HG03565 (cell line): ENCODE measurements at regions not wholly inside any gene's neighbourhood (a gene's known extent, or its start where the extent isn't known, plus 50 kb on each side); places are given as distances from the start of the nearest gene placed in this dataset.
"Not testable (repeated sequence)": the region's sequence is repeated elsewhere in the genome, so short reads cannot be mapped to it uniquely, and the experiment has no call there.

ENCODE experiments used
- ATAC-seq: cut with Tn5 transposase; IDR thresholded peaks from one replicate; pipeline ENCODE4 v1.9.1; 2021; ENCODE audit warnings: mild to moderate bottlenecking, moderate library complexity; ENCODE audit not compliant: unreplicated experiment

DNA sequence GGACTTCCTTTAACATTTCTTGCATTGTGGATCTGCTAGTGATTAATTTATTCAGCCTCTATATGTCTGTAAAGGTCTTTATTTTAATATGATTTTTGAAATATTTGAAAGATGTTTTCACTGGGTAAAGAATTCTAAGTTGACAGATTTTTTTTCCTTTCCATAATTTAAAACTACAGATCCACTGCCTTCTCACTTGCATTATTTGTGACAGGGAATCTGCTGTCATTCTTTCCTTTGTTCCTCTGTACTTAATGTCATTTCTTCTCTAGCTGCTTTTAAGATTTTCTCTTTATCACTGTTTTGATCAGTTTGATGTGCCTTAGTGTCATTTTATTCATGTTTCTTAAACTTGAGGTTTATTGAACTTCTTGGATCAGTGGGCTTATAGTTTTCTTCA, 159.9 kb downstream of the CYB561 start:
- no peak for ATAC-seq

DNA sequence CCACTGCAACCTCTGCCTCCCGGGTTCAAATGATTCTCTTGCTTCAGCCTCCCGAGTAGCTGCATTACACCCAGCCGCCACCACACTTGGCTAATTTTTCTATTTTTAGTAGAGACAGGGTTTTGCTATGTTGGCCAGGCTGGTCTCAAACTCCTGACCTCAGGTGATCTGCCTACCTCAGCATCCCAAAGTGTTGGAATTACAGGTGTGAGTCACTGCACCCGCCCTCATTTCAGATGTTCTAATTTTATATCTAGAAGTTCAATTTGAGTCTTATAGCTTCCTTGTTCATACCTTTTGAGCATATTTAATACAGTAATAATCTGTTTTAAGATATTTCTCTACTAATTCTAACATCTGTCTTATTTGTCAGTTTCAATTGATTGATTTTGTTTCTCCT, 159.1 kb downstream of the CYB561 start:
- ATAC-seq = not testable (repeated sequence)

DNA sequence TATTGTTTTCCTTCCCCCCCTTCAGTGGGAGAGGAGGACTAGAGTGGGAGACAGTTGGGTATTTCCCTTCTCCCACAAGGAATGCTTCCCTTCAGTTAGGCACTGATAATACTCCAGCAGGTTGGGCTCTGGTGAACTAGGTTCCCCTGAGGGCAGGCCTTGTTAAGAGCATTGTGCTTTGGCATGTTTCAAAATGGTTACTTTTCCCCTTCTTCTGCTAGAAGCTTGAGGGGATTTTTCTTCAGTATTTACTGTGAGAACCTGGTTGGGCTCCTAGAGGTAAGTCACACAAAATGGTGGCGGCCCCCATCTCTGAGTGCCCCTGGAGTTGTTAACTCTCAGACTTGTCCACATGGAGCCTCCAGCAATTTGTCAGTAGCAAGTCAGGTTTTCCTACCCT, 156.2 kb downstream of the CYB561 start:
- ATAC-seq = no peak

DNA sequence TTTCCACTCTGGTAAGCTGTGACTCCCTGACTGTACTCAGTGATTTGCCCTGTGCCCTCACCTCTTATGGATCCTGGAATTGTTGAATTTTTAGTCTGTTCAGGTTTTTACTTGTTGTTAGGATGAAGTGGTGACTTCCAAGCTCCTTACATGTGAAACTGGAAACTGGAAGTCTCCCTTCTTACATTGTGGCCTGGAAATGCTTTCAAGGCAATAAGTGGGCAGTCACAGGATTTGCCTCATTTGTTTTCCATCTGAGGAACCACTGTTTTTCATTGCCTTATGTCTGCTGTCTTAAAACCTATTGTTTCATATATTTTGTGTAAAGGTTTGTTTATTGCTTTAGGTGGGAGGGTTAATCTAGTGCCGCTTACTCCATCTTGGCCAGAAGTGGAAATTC, 155.8 kb downstream of the CYB561 start:
- no peak for ATAC-seq

DNA sequence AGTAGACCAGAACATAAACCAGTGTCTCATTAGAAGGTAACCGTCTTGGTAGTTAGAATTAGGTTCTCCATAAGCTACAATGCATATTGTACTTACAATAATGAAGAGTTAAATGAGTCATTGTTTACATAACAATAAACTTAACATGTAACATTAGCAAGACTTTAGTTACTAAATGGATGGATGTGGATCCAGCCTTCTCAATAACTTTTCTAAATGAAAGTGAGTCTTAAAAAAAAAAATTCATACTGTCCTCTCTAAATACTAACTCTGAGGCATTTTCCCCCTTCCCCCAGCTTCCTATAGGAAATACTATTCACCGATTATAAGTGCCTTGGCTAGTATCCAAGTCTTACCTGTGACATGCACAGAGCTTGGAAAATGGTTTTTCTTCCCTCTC, 155.3 kb downstream of the CYB561 start:
- ATAC-seq = no peak

DNA sequence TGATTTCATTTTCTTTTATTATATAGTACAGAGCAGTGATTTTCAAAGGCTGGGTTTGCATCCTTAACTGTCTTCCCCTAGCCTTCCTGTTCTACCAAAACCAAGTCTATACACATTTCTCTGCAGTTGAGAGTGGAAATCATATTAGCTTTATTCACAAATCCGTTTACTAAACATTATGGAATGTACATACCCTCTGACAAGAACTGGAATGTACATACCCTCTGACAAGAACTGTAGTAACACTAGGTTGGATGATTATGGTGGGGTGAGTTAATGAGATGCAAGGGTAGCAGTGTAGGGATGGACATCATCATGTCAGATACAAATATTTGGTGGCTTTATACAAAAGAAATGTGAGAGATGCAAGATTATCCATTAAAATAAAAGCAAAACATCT, 154.8 kb downstream of the CYB561 start:
- no peak for ATAC-seq

DNA sequence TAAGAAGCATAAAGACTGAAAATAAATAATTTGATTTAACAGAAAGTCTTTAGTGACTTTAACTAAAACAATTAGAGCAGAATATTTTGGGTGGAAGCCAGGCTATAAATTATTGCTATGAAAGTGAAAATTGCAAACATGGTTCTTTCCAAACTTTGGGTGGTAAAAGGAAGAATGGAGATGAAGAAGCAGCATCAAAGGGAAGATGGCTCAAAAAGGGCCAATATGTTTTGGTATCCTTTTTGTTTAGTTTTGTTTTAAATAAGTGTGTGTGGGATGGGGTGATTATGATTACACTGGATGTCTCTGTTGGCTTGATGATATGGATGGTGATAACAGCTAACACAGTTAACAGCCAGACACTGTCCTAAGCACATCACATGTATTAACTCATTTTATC, 153.7 kb downstream of the CYB561 start:
- ATAC-seq = no peak

DNA sequence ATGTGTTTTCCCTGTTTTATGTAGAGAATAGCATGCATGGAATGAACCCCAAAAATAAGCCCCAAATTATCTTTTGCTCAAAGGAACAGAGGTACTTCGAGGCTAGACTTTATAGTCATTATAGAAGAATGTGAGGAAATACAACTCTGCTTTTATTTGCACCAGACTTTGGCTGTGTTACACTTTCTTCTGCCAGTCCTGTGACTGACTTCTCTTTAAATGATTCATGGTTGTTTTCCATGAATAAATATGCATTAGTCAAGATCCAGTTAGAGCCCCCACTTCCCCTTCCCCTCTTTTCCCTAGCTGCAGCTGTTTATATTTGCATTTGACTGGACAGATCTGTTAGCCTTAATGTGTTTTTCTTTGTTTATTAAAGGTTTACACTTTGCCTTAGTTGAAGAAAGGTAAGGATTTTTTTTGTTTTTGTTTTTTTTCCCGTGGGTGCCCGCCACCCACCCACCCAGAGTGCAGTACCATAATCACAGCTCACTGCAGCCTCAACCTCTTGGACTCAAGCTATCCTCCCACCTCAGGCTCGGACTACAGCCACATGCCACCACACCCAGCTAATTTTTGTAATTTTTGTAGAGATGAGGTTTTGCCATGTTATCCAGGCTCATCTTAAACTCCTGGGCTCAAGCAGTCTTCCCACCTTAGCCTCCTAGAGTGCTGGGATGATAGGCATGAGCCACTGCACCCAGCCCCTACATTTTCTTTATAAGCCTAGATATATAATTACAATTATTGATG, 152.6 kb downstream of the CYB561 start:
- no peak for ATAC-seq

DNA sequence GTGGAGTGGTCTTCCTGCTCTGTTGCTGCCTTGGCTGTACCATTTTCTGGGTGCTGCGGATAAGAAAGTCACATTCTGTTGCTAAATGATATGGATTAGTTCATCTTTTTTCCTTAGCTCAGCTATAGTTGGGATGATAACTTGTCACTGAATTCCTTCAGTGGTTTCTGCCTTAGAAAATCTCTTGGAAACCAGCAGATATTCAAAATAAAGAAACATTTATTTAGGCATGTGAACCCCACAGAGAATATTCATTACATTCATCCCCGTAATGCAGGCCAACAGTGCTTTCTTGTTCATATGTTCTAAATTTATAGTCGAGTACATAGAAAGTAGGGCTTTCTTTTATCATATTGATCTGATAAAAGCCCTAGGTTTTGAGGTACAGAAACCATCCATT, 151.3 kb downstream of the CYB561 start:
- no peak for ATAC-seq

DNA sequence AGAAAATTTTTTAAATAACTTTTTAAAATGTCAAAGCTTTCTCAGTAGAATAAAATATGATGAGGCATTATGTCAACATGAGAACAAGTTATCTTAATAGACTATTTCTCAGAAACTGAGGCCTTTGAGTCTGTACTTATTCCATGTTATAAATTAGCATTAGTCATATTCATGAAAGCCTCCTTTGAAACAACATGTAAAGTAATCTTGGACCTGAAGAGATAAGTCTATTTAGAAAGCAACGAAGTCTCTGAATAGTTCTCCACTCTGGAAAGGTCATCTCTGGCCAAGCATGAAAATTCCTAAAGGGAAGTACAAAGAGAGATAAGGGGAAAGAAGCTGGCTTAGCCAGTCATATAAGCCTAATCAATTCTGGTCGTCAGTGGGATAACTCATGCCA, 150.8 kb downstream of the CYB561 start:
- ATAC-seq = no peak

DNA sequence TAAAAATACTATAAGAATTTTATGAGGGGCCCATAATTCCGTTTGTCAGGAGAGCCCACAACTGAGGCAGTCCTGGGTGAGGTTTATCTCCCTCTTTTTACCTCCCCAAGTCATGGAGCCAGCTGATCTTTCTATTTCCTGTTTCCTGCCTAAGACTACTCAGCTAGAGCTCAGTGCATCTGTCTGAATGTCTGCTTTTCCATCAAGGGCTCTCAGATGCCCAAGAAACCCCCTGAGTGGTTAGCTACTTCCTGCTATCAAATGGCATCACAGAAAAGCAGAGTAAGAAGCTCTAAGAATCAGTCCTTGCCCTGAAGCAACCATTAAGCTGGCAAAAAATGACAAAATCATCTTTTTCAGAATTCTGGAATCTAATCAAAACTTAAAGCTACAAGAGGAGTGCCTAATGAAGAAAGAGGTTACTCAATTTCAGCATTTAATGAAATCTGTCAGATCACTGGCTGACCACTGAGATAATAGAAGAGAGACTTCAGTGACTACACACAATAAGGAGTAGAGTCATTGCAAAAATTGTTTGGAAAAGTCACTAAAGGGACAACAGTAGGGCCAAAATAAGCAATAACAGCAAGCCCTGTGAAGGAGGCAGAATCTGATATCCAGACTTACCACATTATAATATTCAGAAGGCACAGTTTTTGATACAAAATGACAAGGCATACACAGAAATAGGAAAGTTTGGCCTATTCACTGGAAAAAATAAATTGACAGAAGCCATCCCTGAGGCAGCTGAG, 150.1 kb downstream of the CYB561 start:
- ATAC-seq = no peak

DNA sequence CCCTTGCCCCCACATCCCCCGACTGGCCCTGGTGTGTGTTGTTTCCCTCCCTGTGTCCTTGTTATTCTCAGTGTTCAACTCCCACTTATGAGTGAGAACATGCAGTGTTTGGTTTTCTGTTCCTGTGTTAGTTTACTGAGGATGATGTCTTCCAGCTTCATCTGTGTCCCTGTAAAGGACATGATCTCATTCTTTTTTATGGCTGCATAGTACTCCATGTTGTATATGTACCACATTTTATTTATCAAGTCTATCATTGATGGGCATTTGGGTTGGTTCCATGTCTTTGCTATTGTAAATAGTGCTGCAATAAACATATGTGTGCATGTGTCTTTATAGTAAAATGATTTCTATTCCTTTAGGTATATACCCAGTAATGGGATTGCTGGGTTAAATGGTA, 147.2 kb downstream of the CYB561 start:
- not testable (repeated sequence) for ATAC-seq

DNA sequence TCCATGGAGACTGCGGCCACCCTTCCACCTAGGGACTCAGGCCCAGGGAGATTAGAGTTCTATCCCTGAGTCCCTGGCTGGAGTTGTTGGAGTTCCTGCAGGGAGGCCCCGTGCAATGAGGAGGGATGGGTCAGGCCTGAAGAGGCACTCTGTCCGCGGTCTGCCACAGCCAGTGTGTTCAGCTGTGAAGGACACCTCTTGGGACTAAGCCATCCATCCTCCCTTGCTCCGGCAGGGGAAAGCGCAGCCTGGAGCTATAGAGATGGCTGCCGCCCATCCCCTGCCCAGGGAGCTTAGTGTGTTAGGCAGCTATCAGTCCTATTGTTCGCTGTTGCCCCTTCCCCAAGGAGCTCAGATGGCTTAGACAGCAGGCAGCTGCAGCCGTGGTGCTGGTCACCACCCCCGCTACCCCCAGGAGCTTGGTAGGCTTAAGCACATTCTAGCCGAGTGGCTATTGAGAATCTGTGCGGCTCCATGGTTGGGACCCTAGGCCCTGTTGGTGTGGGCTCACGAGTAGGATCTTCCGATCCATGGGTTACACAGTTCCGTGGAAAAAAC, 141.3 kb downstream of the CYB561 start:
- no peak for ATAC-seq

DNA sequence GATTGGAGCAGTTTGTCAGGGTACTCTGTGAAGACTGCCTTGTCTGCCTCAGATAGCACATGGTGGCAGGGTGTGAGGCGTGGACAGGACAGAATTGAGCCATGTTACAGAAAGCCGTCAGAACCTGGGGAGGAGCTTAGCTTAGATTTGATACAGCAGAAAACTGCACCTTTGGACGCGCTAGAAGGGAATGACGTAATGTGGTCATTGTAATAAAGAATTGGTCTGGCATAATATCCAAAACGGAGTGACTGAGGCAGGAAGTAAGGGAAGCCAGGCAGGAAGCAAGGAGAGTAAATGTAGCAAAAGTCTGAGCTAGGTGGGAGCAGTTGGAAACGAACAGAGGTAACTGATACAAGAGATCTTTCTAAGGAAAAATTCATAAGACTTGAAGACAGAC, 140.2 kb downstream of the CYB561 start:
- no peak for ATAC-seq

DNA sequence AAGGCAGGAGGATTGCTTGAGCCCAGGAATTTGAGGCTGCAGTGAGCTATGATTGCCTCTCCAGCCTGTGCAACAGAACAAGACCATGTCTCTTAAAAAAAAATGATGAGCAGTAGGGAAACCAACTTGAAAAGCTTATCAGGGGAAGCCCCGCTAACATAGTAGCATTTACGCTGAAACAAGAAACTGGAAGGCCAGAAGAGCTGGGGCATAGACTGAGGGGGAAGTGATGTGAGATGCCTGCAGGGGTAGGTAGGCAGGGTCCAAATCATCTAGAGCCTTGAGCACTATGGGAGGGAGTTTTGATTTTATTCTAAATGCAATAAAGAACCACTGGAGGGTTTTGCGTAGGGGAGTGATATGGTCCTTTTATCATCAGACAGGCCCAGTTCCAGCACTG, 139.3 kb downstream of the CYB561 start:
- ATAC-seq = no peak

DNA sequence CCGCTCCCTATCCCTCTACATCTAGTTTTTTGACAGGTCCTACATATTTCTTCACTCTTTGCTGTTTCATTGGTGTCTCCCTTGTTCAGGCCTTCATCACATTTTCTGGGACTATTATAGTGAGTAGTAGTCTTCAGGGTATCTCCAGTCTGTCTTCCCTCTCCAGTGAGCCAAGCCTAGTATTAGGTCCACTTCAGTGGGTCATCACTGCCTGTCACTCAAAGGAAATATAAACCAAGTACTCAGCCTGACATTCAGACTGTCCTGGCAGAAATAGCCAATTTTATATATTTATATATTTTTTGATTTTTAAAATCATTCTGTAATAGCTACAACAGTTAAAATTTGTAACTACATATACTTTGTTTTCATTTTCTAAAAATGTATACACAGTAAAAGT, 137.8 kb downstream of the CYB561 start:
- no peak for ATAC-seq

DNA sequence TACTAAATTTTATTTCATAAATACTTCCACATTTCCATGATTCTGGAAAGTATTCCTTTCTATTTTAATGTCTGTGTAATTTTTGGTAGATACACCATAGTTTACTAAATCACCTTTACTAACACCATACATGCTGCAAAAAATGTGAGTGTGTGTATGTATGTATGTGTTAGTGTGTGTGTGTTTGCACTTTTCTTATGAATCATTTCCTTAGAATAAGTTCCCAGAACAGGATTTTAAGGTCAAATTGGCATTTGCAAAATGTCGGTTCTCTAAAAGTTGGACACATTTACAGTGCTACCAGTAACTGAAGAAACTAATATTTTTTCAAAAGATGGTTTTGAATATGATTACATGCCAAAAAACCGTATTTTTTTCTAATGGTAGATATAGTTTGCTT, 137.1 kb downstream of the CYB561 start:
- no peak for ATAC-seq

DNA sequence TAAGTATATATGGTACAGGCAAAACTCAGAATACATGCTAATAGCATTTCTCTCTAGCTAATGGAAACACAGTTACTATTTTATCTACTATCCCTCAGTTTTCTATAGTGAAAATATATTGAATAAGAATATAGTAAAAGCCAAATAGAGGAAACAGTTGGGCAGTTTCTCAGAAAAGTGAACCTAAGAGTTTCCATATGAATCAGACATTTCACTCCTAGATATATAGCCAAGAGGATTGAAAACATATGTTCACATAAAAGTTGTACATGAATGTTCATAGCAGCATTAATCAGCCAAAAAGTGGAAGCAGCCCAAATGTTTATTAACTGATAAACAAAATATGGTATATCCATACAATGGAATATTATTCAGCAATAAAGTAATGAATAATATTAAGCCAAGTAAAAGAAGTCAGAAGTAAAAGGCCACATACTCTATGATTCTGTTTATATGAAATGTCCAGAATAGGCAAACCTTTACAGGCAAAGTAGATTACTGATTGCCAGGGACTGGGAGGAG, 134.6 kb downstream of the CYB561 start:
- ATAC-seq = no peak

DNA sequence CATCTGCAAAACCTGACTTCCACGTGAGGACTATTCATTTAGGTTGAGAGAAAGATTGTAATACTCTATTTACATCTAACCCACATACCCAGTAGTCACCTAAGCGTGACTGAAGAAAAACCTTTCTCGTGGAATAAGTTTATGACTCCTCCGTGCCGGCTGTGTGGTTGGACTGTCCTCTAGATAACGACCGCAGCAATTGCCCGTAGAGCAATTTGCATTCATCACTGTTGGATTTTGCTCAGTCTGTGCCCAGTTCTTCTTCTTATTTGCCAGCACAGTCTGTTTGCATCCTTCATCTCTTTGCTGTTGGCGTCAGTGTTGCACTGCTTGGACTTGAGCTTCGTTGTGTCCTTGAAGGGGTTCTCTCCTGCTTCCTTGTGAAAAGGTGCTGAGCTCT, 131.3 kb downstream of the CYB561 start:
- ATAC-seq = no peak

DNA sequence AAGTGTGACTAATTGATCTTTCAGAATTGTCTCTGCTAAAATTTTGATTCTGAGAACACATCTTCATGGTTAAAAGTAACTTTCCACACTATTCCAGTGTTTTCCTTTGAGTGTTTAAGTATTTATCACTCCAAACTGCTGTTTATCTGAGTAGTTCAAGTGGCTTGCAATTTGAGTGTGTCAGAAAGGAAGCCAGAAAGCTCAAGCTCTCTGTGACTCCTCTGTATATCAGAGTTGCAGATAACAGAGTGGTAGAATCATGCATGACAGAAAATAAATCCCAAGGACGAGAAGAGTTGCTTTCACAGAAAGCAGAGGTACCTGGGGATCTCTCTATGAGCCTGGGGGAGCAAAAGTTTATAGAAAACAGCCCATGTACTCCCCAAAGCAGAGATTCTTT, 130.0 kb downstream of the CYB561 start:
- no peak for ATAC-seq

DNA sequence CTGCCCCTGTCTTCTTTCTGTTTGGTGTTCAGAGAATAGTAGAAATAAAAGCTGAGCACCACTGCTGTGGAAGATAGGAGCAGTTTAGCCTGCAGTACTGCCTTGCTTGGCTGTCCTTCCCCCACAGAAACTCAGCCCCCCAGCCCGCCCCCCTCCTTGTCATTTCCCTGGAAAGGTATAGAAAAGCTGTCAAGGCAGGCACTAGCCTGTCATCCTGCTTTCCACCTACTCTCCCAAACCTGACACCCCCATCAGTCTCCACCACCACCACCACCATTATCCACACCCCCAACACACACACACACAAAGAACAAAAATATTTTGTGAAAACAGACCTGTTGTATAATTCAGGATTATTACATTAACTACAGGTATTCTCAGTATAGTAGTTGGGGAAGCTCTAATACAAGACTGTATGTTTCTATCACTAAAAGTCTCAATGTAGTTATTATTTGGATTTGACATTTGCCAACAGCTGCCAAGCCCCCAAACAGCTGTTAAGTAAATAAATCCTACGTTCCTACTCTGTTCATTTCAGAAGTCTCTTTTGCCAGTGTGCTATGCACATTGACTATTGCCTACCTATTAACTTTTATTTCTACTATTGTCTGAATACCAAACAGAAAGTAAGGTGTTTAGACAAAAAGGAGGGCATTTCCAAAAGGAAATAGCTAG, 128.8 kb downstream of the CYB561 start:
- ATAC-seq = no peak

DNA sequence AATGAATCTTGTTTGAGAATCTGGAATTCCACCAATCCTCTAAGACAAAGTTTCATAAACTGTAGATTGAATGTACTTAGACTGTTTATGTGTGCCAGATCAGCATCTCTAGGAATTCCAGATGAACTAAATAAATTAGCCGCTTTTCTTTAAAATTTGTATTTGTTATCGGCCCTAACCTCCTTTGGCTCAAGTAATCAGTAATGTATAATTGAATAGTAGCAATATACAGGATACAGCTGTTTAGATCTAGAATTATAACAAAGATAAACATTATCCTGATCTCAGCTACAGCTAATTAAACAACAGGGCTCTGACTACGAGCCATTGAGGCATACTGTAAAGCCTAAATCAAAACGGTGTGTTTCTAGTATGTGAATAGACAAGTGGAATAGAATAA, 120.3 kb downstream of the CYB561 start:
- ATAC-seq = no peak
